Endothelial cell of hepatic sinusoid (primary cell): ENCODE measurements at regions not wholly inside any gene's neighbourhood (a gene's known extent, or its start where the extent isn't known, plus 50 kb on each side); places are given as distances from the start of the nearest gene placed in this dataset.

ENCODE experiments used
- in situ Hi-C: cut with HindIII; loops from 2 replicates; pipeline ENCODE4 v1.10.0; 2017; ENCODE audit warnings: low sequenced_read_pairs

GRCh38 chr13:110826861-110827672 is 87.8 kb downstream of the ANKRD10 start:
- in situ Hi-C loops: no loop called here
